AG10803 (cell line): ENCODE measurements at regions not wholly inside any gene's neighbourhood (a gene's known extent, or its start where the extent isn't known, plus 50 kb on each side); places are given as distances from the start of the nearest gene placed in this dataset.

Experiments used
- DNase-seq: peaks from one replicate; pipeline ENCODE4 v3.0.0; 2010; ENCODE audit warnings: low read depth
- H3K4me3 ChIP-seq: 2 replicates; pipeline ENCODE4 v1.5.1; 2011; ENCODE audit warnings: mild to moderate bottlenecking, low read length, control low read depth
- CTCF ChIP-seq: conservative IDR thresholded peaks from 2 replicates; pipeline ENCODE4 v1.5.1; 2011; ENCODE audit warnings: mild to moderate bottlenecking, low read length, control low read depth, inconsistent platforms

DNA sequence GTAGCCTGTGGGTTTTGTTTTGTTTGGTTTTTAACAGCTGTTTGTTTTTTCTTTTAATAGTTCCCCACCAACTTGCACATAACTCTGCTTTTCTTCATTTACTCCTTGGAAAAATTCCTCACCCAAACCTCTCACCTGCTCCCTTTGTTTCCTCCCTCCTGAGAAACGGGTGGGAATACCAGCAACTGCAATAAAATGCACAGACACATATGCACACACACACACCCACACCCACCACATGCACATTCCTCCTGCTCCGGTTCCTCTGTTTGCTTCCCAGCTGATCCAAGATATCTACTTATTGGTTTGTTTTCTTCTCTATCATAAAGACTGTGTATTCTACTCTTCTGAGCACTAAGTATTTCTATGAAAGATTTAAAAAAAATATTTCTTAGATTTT lies 161.1 kb upstream of the EPHA7 start:
- no peak overlapping the region for H3K4me3 ChIP-seq
- no peak for TF ChIP-seq CTCF
- DNase-seq, result no peak

GRCh38 chr6:93575495-93576267 lies 156.3 kb upstream of the EPHA7 start:
- TF ChIP-seq CTCF, result no peak
- DNase-seq, result no peak
- H3K4me3 ChIP-seq, result no peak overlapping the region

DNA sequence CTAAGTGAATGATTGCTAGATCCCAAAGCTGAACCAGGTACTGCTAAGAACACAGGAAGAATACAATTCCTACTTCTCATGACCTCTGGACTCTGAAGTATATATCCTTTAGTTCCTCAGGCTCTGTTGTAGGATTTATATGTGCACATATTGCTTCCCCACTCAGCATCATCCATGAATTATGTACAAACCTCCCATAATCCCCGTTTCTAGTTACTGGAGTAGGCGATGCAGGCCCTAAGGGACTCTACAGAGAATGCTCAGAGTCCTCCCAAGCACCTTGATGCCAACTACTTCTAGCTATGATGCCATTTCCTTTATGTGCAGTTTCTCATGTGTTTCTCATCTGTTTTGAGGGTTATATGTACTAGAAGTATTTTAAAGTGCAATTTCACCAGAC lies 154.9 kb upstream of the EPHA7 start:
- no peak overlapping the region for H3K4me3 ChIP-seq
- no peak for TF ChIP-seq CTCF
- no peak for DNase-seq

GRCh38 chr6:93571346-93571745 lies 152.0 kb upstream of the EPHA7 start:
- H3K4me3 ChIP-seq, result no peak overlapping the region
- DNase-seq, result no peak
- TF ChIP-seq CTCF, result no peak

DNA sequence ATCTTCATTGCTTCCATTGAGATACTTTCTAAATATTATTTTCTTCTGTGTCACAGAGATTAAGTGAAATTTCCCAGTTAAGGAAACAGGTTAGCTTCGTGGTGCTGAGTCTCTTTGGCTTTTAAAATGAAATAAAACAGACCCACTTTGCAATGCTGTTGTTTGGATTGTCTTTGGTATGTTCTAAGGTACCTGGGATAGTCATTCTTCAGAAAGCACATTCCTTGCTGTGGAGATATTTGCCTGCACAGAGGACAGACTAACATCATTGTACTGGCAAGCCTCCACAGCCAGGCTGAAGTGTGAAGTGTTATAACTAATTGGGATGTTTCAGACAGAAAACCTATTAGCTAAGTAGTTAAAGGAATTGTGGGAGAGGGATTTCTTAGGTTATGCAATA lies 148.8 kb upstream of the EPHA7 start:
- no peak overlapping the region for H3K4me3 ChIP-seq
- no peak for TF ChIP-seq CTCF
- no peak for DNase-seq

DNA sequence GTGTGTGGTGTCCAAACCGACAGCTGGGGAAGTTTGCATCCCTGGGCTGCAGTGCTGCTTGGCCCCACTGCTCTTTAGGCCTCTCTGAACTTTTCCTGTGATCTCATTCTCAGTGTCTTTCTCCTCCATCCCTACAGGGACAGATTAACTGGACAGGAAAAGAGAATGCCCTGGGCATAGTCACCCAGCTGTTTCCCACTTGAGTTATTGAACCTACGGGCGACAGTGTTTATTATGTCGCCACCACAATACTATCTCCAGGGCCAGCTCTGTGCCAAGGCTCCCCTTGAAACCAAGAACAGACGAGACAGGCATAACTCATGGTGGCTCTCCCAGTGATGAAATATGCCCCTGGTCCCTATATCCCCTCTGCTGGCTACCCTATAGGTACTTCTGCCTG lies 147.8 kb upstream of the EPHA7 start:
- TF ChIP-seq CTCF, result no peak
- no peak for DNase-seq
- no peak overlapping the region for H3K4me3 ChIP-seq

- no peak overlapping the region for H3K4me3 ChIP-seq
- no peak for TF ChIP-seq CTCF
- no peak for DNase-seq
These were observed 146.9 kb upstream of the EPHA7 start for GRCh38 chr6:93566285-93566684.
